Stimulated activated naive CD8-positive, alpha-beta T cell treated with anti-CD3 and anti-CD28 coated beads, Interleukin-15, amount 100 ng/mL, for 72 hours (primary cell): ENCODE measurements at regions not wholly inside any gene's neighbourhood (a gene's known extent, or its start where the extent isn't known, plus 50 kb on each side); places are given as distances from the start of the nearest gene placed in this dataset.

Experiments used
- ATAC-seq: fragments of 150-1000 bp; cut with Tn5 transposase; 2 replicates; pipeline ENCODE4 v1.10.0; 2021; ENCODE audit warnings: mild to moderate bottlenecking, moderate library complexity
- DNase-seq, 2 donors: peaks; one replicate each; pipeline ENCODE4 v3.0.0; 2021 to 2022
- H3K27ac Mint-ChIP-seq, 2 donors: one replicate each; pipeline ENCODE4 v1.8.0; 2022; ENCODE audit warnings: mild to moderate bottlenecking in 2 of 2, mixed read lengths in 2 of 2, moderate library complexity in 2 of 2
- H3K27me3 Mint-ChIP-seq: one replicate; pipeline ENCODE4 v1.8.0; 2022; ENCODE audit warnings: mixed read lengths
- H3K4me1 Mint-ChIP-seq: one replicate; pipeline ENCODE4 v1.8.0; 2022; ENCODE audit warnings: mild to moderate bottlenecking, mixed read lengths
- H3K4me3 Mint-ChIP-seq, 2 donors: one replicate each; pipeline ENCODE4 v1.8.0; 2022; ENCODE audit warnings: mild to moderate bottlenecking in 2 of 2, mixed read lengths in 2 of 2, moderate library complexity in 1 of 2
- H3K9me3 Mint-ChIP-seq, 2 donors: one replicate each; pipeline ENCODE4 v1.8.0; 2022; ENCODE audit warnings: mixed read lengths in 2 of 2

GRCh38 chr13:106917673-106918556, 350.0 kb upstream of the ARGLU1 start:
- peak; percentile 91 for ATAC-seq
- H3K27ac Mint-ChIP-seq, result peak overlapping the region in 1 of 2 donors; percentile 63
- H3K4me1 Mint-ChIP-seq, result peaks cover 5% of the 10 kb centered on the region
- DNase-seq, result peak; percentile 72 to 75
- H3K9me3 Mint-ChIP-seq, result no peaks in the 10 kb centered on the region
- peaks cover 62% of the 10 kb centered on the region for H3K27me3 Mint-ChIP-seq
- peak overlapping the region; percentile 73 to 83 for H3K4me3 Mint-ChIP-seq

- H3K27ac Mint-ChIP-seq, result peak overlapping the region in 1 of 2 donors; percentile 52
- H3K9me3 Mint-ChIP-seq, result no peaks in the 10 kb centered on the region
- H3K4me3 Mint-ChIP-seq, result peak overlapping the region; percentile 73 to 83
- DNase-seq (no peak), ATAC-seq (no peak)
- H3K27me3 Mint-ChIP-seq, result peaks cover 57% of the 10 kb centered on the region
- H3K4me1 Mint-ChIP-seq, result peaks cover 5% of the 10 kb centered on the region
Measured at GRCh38 chr13:106917024-106917571, 349.2 kb upstream of the ARGLU1 start.

- no peak for DNase-seq
- Mint-ChIP-seq H3K27ac (no peak overlapping the region), H3K9me3 (peaks cover 0 to 5% of the 10 kb centered on the region in 2 donors), H3K4me3 (peak overlapping the region; percentile 53 to 69), H3K4me1 (peaks cover 5% of the 10 kb centered on the region), H3K27me3 (peaks cover 50% of the 10 kb centered on the region)
- no peak for ATAC-seq
Measured at GRCh38 chr13:106916329-106916976, 348.5 kb upstream of the ARGLU1 start.

GRCh38 chr13:106915146-106915545, 347.2 kb upstream of the ARGLU1 start:
- no peak overlapping the region for H3K4me3 Mint-ChIP-seq
- no peak for DNase-seq
- H3K27ac Mint-ChIP-seq, result no peak overlapping the region
- peaks cover 0 to 9% of the 10 kb centered on the region in 2 donors for H3K9me3 Mint-ChIP-seq
- peaks cover 42% of the 10 kb centered on the region for H3K27me3 Mint-ChIP-seq
- ATAC-seq, result no peak
- peaks cover 5% of the 10 kb centered on the region for H3K4me1 Mint-ChIP-seq

GRCh38 chr13:106911627-106912026, 343.7 kb upstream of the ARGLU1 start:
- Mint-ChIP-seq H3K4me3 (no peak overlapping the region), H3K27ac (peak overlapping the region; percentile 1 to 16), H3K9me3 (peaks cover 0 to 9% of the 10 kb centered on the region in 2 donors), H3K4me1 (no peaks in the 10 kb centered on the region), H3K27me3 (peaks cover 27% of the 10 kb centered on the region)
- ATAC-seq, result no peak
- DNase-seq, result no peak

- ATAC-seq (no peak), DNase-seq (no peak)
- no peak overlapping the region for H3K4me3 Mint-ChIP-seq
- H3K9me3 Mint-ChIP-seq, result peaks cover 0 to 9% of the 10 kb centered on the region in 2 donors
- H3K27me3 Mint-ChIP-seq, result peaks cover 27% of the 10 kb centered on the region
- no peaks in the 10 kb centered on the region for H3K4me1 Mint-ChIP-seq
- no peak overlapping the region for H3K27ac Mint-ChIP-seq
Measured at GRCh38 chr13:106911020-106911419, 343.1 kb upstream of the ARGLU1 start.

GRCh38 chr13:106906426-106906996, 338.6 kb upstream of the ARGLU1 start:
- DNase-seq (no peak), ATAC-seq (no peak)
- Mint-ChIP-seq H3K27me3 (no peaks in the 10 kb centered on the region), H3K9me3 (peaks cover 0 to 5% of the 10 kb centered on the region in 2 donors), H3K4me1 (no peaks in the 10 kb centered on the region), H3K27ac (no peak overlapping the region), H3K4me3 (no peak overlapping the region)

- Mint-ChIP-seq H3K27ac (no peak overlapping the region), H3K27me3 (no peaks in the 10 kb centered on the region), H3K4me3 (no peak overlapping the region), H3K9me3 (no peaks in the 10 kb centered on the region), H3K4me1 (no peaks in the 10 kb centered on the region)
- ATAC-seq (no peak), DNase-seq (no peak)
Measured at GRCh38 chr13:106905380-106906162, 337.6 kb upstream of the ARGLU1 start.

- H3K9me3 Mint-ChIP-seq, result no peaks in the 10 kb centered on the region
- H3K4me1 Mint-ChIP-seq, result no peaks in the 10 kb centered on the region
- peaks cover 7% of the 10 kb centered on the region for H3K27me3 Mint-ChIP-seq
- no peak overlapping the region for H3K27ac Mint-ChIP-seq
- no peak for ATAC-seq
- DNase-seq, result no peak
- no peak overlapping the region for H3K4me3 Mint-ChIP-seq
Measured at GRCh38 chr13:106899442-106899841, 331.5 kb upstream of the ARGLU1 start.

- no peaks in the 10 kb centered on the region for H3K4me1 Mint-ChIP-seq
- no peaks in the 10 kb centered on the region for H3K9me3 Mint-ChIP-seq
- DNase-seq, result no peak
- peaks cover 7% of the 10 kb centered on the region for H3K27me3 Mint-ChIP-seq
- H3K4me3 Mint-ChIP-seq, result no peak overlapping the region
- no peak for ATAC-seq
- H3K27ac Mint-ChIP-seq, result no peak overlapping the region
Measured at GRCh38 chr13:106898231-106898630, 330.3 kb upstream of the ARGLU1 start.

GRCh38 chr13:106888148-106888547, 320.2 kb upstream of the ARGLU1 start:
- Mint-ChIP-seq H3K4me3 (no peak overlapping the region), H3K4me1 (no peaks in the 10 kb centered on the region), H3K9me3 (no peaks in the 10 kb centered on the region), H3K27me3 (no peaks in the 10 kb centered on the region), H3K27ac (no peak overlapping the region)
- no peak for ATAC-seq
- no peak for DNase-seq

- Mint-ChIP-seq H3K9me3 (no peaks in the 10 kb centered on the region), H3K4me1 (no peaks in the 10 kb centered on the region), H3K27me3 (no peaks in the 10 kb centered on the region), H3K27ac (no peak overlapping the region), H3K4me3 (no peak overlapping the region)
- ATAC-seq (no peak), DNase-seq (no peak)
Measured at GRCh38 chr13:106887686-106888085, 319.7 kb upstream of the ARGLU1 start.

GRCh38 chr13:106883976-106884375, 316.0 kb upstream of the ARGLU1 start:
- H3K27ac Mint-ChIP-seq, result no peak overlapping the region
- no peaks in the 10 kb centered on the region for H3K4me1 Mint-ChIP-seq
- no peak for DNase-seq
- no peaks in the 10 kb centered on the region for H3K27me3 Mint-ChIP-seq
- ATAC-seq, result no peak
- no peaks in the 10 kb centered on the region for H3K9me3 Mint-ChIP-seq
- no peak overlapping the region for H3K4me3 Mint-ChIP-seq

- DNase-seq, result no peak
- no peak overlapping the region for H3K4me3 Mint-ChIP-seq
- no peaks in the 10 kb centered on the region for H3K9me3 Mint-ChIP-seq
- no peaks in the 10 kb centered on the region for H3K4me1 Mint-ChIP-seq
- no peak for ATAC-seq
- no peak overlapping the region for H3K27ac Mint-ChIP-seq
- H3K27me3 Mint-ChIP-seq, result no peaks in the 10 kb centered on the region
Measured at GRCh38 chr13:106882246-106882645, 314.3 kb upstream of the ARGLU1 start.

GRCh38 chr13:106879806-106880205, 311.9 kb upstream of the ARGLU1 start:
- DNase-seq, result no peak
- H3K27ac Mint-ChIP-seq, result no peak overlapping the region

More at GRCh38 chr13:106879806-106880205, 311.9 kb upstream of the ARGLU1 start:
- Mint-ChIP-seq H3K9me3 (peaks cover 0 to 6% of the 10 kb centered on the region in 2 donors), H3K4me3 (no peak overlapping the region), H3K27me3 (no peaks in the 10 kb centered on the region), H3K4me1 (no peaks in the 10 kb centered on the region)
- no peak for ATAC-seq
